NCI-H128 (cell line): ENCODE measurements at regions not wholly inside any gene's neighbourhood (a gene's known extent, or its start where the extent isn't known, plus 50 kb on each side); places are given as distances from the start of the nearest gene placed in this dataset.

Source experiments
- DNase-seq: peaks from one replicate; lab custom pipeline; 2025; ENCODE audit not compliant: unreplicated experiment; lab: John Stamatoyannopoulos, UW

DNA sequence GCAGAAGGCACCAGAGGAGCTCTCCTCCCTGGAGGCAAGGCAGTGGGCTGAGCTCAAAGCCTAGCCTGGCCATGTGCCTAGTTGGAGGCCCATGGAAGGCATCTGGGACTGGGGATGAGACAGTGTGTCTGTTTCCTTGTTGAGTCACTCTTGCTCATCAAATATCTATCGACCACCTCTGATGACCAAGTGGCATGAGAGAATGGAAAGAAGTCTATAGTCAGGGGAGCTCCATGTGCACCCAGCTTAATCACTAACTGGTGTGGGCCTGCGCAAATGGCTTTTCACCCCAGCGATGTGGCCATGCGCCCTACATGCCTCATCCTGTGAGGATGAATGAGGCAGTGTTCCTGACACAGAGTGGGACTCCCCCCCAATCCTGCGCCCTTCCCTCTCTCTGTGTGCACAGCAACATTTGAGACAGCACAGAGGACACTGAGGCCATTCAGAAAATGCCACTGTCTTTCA is 229.9 kb downstream of the RPS24 start:
- DNase-seq: no peak

- no peak for DNase-seq
Measured at GRCh38 chr10:78264361-78264760, 230.7 kb downstream of the RPS24 start.

GRCh38 chr10:78266741-78267469 is 233.2 kb downstream of the RPS24 start:
- no peak for DNase-seq

DNA sequence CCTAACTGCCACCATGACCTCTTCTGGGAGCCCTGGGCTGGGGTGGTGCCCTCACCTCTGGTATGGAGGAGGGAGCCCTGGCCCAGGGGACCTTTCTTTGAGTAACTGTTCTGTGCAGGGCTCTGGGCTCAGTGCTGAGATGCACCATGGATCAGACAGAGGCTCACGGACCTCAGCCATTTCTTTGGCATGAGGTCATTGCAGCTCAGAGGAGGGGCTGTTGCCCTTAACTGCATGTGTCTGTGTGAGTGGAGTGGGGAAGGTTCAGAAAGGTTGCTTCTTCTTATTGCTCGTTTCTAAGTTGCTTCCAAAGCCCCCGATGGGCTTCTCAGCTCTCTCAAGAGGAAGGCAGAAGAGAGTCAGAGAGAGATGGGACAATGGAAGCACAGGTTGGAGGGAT is 233.9 kb downstream of the RPS24 start:
- DNase-seq: no peak

- no peak for DNase-seq
Measured at GRCh38 chr10:78269060-78269459, 235.4 kb downstream of the RPS24 start.

GRCh38 chr10:78272329-78272728 is 238.7 kb downstream of the RPS24 start:
- DNase-seq: no peak

- DNase-seq: no peak
Measured at GRCh38 chr10:78274491-78274890, 240.8 kb downstream of the RPS24 start.

DNA sequence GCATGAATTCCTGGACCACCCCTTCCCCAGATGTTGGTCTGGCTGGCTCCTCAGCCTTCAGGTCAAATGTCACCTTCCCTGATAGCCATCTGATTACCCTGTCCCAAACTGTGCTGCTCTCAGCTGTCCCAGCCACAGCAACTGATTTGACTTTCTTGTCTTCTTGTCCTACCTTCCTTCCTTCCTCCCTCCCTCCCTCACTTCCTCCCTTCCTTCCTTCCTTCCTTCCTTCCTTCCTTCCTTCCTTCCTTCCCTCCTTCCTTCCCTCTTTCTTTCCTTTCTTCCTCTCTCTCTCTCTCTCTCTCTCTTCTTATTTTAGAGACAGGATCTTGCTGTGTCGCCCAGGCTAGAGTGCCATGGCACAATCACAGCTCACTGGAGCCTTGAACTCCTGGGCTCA is 242.5 kb downstream of the RPS24 start:
- DNase-seq: no peak

DNA sequence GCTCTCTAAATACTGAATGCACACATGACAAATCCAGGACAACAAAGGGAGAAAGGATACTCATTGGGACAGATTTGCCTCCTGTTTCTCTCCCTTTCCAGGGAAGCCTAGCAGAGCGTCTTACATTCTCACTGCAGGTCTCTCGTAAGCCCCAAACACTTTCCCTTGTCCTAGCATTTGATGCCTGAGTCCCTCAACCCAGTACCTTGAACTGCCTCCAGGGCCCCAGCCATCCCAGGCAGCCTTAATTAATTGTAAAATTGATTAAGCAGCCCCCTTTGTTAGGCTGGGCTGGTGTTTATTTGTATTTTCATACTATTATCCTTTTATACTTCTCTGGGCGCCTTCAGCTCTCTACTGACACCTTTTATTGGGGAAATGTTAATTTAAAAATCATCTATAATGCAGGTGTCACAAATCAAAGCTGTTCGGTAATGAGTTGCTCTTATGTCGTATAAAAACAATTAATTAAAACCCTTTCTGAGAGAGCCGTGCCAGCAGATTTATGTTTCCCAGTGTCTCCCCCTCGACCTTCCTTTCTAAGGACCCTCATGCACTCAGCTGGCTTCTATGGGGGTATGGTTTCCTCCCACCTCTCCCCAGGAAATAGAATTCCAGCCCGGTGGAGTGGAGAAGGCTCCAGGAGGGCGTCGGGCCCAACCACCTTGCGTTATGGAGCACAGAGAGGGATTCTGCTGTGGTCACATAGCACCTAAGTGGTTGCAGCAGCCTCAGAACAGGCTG is 243.8 kb downstream of the RPS24 start:
- no peak for DNase-seq

- DNase-seq: no peak
Measured at GRCh38 chr10:78278058-78278404, 244.4 kb downstream of the RPS24 start.

DNA sequence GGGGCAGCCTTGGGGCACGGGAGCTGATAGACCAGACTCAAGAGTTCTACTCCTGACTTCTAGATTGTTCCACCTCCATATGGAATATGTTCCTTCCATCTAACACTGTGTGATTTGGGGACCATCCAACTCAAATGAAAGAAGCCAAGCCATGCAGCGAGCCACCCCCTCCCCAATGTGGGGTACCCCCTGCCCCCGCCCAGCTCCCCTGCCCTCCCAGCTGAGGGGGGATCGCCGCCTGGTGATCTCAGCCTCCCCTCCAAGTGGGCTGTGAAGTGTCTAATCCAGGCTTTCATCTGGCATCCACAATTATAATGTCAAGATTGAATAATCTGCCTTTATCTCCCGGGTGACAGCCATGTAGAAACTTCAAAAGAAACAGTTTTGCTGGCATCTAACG is 246.1 kb downstream of the RPS24 start:
- no peak for DNase-seq

DNA sequence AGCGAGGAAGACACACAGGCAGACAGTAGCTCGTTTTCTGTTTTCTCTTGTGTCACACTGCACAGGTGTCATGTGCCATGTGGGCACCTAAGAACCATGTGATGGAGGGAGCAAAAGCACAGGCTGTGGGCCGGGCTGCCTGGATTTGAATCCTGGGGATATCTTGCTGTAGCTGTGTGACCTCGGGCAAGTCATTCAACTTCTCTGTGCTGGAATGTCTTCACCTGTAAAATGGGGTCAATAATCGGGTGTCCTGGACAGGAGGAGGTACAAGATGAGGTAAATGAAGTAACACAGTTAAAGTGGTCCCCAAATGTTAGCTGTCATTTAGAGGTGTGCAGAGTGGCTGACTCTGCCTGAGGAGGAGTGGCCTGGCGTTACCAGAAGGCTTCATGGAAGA is 246.9 kb downstream of the RPS24 start:
- no peak for DNase-seq

GRCh38 chr10:78281627-78282026 is 248.0 kb downstream of the RPS24 start:
- DNase-seq: no peak

DNA sequence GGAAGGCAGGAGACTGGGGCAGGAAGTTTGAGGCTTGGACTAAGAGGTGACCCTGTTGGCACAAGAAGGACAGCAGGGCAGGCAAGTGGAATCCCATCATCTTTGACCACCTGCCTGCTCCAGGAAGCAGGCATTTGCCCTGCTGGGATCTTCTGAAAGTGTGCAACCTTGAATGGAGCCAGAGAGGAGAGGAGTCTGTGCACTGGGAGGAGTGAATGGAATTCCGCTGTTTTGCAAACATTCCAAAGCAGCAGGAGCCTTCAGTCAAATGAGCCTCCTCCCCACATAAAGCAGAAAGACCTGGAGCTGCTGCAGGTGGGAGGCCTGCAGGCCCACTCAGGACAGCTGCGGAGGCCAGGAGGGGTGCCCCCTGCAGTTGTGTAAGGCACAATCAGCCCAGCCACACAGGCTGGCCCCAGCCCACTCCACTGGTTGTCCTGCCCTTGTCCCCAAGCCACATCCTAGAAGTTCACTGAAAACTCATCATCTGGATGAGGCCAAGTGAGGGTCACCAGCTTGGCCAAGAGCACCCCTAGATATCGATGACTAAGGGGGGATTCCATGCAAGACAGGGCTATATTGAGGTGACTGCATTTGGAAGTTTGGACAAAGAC is 249.5 kb downstream of the RPS24 start:
- DNase-seq: no peak

DNA sequence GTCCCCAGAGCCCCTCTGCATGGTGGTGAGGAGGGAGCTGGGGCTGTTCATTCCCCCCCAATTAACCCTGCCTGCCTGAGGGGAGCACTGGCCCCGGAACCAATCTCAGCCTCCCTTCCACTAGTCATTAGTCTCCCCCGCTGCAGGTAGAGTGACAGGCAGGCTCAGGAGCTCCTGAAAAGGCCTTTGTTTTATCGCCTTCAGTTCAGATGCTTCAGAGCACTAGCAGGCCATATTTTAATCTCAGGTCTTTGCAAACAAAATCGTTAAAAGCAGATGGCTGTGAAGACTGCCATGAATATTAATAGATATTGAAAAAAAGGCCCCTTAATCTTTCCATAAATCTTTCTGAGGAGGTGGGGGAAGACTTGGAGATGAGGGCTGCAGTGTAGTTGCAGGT is 250.7 kb downstream of the RPS24 start:
- no peak for DNase-seq

DNA sequence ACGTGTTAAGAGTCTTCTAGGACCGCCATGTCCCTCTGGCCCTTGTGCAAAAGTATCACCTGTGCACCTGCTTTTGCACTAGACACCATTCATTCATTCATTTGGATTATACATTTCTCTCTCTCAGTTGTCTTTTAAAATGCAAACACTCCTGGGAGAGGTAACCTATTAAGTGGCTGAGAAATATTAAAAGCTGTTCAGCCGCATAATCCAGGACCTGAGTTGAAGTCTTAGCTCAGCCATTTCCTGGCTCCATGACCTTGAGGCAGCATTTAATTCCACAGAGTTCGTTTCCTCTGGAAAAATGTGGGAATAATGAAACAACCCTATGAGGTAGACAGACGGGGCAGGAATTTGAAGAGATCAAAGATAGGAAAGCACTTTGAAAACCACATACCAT is 251.6 kb downstream of the RPS24 start:
- DNase-seq: no peak

DNA sequence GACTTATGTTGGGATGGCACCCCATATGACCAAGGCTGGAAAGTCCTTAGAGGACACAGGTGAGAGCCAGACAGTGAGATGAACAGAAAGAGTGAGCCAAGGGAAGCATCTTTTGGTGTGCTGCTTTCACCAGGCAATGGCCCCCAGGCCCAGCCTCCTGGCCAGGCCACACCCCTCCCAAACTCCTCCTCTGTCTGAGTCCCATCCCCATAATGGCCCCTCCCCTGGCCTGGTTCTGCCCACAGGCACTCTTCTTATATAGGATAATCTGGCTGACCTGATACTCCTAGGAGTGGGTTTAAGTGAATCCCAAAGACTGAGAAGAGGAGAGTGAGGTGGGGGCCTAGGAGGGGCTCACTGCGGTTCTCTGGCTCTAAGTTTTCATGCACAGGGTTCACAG is 252.5 kb downstream of the RPS24 start:
- DNase-seq: no peak

- DNase-seq: no peak
Measured at GRCh38 chr10:78286668-78287067, 253.0 kb downstream of the RPS24 start.

DNA sequence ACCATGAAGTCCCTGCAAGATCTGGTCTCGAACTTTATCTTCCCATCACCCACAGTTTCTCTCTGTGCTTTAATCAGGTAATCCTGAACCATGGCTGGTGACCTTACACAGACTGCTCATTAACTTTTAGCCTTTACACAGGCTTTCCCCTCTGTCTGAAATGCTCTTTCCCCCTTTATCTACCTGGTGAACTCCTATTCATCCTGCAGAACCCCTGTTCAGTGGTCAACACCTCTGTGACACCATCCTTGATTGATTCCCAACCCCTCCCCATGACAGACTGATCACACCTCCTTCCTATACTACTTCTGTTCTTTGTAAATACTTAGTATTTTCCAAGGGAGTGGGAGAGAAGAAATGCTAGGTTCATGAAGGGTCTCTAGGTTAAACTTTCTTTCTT is 254.0 kb downstream of the RPS24 start:
- no peak for DNase-seq

DNA sequence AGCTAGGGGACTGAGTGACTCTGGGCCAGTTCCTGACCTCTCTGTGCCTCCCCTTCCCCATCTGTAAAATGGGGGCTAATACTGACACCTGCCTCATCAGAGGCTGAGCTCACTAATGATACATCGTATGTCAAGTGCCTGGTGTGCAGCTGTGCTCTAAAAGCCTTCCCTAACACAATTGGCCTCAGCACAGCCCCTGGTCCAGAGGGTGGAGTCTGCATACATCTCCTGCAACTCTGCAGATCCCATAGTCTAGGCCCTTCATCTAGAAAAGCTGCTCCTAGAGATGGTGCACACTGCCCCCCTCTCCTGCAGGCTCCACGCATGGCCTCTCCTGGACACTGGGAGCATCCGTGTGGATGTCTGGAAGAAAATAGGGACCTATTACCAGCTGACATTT is 255.0 kb downstream of the RPS24 start:
- no peak for DNase-seq

DNA sequence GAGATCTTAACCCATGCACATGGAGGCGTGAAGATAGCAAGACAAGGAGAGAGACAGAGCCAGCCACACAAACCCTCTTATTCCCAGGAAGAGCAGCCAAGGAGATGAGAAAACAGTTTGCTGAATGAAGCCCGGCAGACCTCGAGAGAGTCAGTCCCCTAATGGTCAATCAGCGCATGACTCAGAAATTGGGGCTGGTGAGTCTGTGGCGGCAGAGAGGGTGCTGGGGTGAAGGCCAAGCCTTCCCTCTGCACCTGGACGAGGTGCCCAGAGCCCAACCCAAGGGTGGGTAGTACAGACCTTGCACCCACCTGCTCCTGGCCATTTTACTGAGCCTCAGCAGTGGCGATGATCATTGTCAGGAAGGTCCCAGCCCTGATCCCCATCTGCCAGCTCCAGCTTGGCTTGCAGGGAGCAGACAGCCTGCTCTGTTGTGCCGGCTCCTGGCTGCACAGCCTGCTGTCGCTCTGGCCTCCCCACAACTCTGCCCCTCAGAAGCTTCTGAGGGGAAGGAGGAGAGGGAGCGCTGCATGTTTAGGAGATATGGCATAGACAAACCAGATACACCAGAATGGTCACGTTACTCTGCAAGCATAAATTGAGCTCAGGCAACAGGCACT is 256.6 kb downstream of the RPS24 start:
- DNase-seq: no peak

DNA sequence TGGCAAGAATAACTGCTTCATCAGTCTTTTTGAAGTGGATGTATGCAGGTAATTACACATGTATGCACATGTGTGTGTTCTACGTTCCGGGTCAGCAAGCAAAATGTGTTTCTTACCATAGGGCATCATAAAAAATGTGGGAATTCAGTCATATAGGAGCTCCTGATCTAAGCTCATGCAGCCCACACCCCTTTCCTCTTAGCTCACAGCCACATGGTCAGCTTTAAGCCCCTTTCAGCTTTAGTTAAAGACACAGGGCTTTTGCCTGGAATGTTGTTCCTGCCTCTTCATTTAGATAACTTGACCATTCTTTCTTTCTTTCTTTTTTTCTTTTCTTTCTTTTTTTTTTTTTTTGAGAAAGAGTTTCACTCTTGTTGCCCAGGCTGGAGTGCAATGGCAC is 258.1 kb downstream of the RPS24 start:
- DNase-seq: no peak
